H1 (cell line): ENCODE measurements at regions not wholly inside any gene's neighbourhood (a gene's known extent, or its start where the extent isn't known, plus 50 kb on each side); places are given as distances from the start of the nearest gene placed in this dataset.

ENCODE experiments used
- CTCF ChIA-PET: fragments of 300-600 bp; sonication (Branson Sonifier 250); formaldehyde crosslinking; loops from one replicate; lab custom pipeline; 2021; ENCODE audit not compliant: partially characterized antibody; lab: Charles Lee
- POLR2A ChIA-PET: fragments of 300-600 bp; sonication (Branson Sonifier 250); formaldehyde crosslinking; loops from one replicate; lab custom pipeline; 2021; ENCODE audit warnings: inconsistent platforms; ENCODE audit not compliant: partially characterized antibody; lab: Charles Lee
- DNase-seq, 2 experiments: peaks; one replicate each; pipeline versions ENCODE4 v3.0.0 to v3.0.0-alpha.2; 2010 to 2022; ENCODE audit warnings: low spot score in 2 of 2, low read depth in 1 of 2, mixed read lengths in 1 of 2
- FAIRE-seq: peaks from 2 replicates; lab custom pipeline; 2011; peaks lifted over from hg19 to GRCh38; lab: Jason Lieb, UNC
- H2AFZ ChIP-seq: 2 replicates; pipeline ENCODE4 v1.8.1; 2012; ENCODE audit warnings: low read length, inconsistent platforms
- H2AK5ac ChIP-seq: 2 replicates; pipeline ENCODE4 v1.6.1; 2013; ENCODE audit warnings: low read depth, low read length
- H2BK120ac ChIP-seq: replicated peaks from 2 replicates; pipeline ENCODE3; 2013; ENCODE audit warnings: low read depth, low read length, inconsistent platforms
- H2BK12ac ChIP-seq: 2 replicates; pipeline ENCODE4 v1.6.1; 2013; ENCODE audit warnings: low read depth, low read length
- H2BK15ac ChIP-seq: 2 replicates; pipeline ENCODE4 v1.6.1; 2013; ENCODE audit warnings: low read length
- H2BK20ac ChIP-seq: 2 replicates; pipeline ENCODE4 v1.6.1; 2013; ENCODE audit warnings: low read length
- H2BK5ac ChIP-seq: 2 replicates; pipeline ENCODE4 v1.6.1; 2013; ENCODE audit warnings: low read depth, low read length
- H3K14ac ChIP-seq: 2 replicates; pipeline ENCODE4 v1.6.1; 2013; ENCODE audit warnings: inconsistent platforms; ENCODE audit not compliant: insufficient read length
- H3K18ac ChIP-seq: 2 replicates; pipeline ENCODE4 v1.6.1; 2013; ENCODE audit warnings: low read length; ENCODE audit errors: extremely low read depth
- H3K23ac ChIP-seq: 2 replicates; pipeline ENCODE4 v1.6.1; 2013; ENCODE audit warnings: inconsistent platforms; ENCODE audit not compliant: insufficient read length
- H3K23me2 ChIP-seq: 2 replicates; pipeline ENCODE4 v1.6.1; 2013; ENCODE audit warnings: low read depth, low read length
- H3K27ac ChIP-seq: 2 replicates; pipeline ENCODE4 v1.6.1; 2011; ENCODE audit warnings: low read depth, low read length, inconsistent platforms
- H3K27me3 ChIP-seq, 4 experiments: replicated peaks in 1 of 4; 1 replicate in 1 of 4; 2 replicates in 3 of 4; pipeline versions ENCODE4 v1.6.1 to v1.8.1; 2011 to 2013; ENCODE audit warnings: low read length in 3 of 4, mild to moderate bottlenecking in 3 of 4, inconsistent platforms in 2 of 4, mixed read lengths in 2 of 4, moderate library complexity in 1 of 4; ENCODE audit not compliant: control insufficient read depth in 3 of 4, insufficient read depth in 3 of 4; ENCODE audit errors: extremely low read depth in 1 of 4
- H3K36me3 ChIP-seq, 4 experiments: 2 replicates each; pipeline versions ENCODE4 v1.6.1 to v1.8.1; 2011 to 2013; ENCODE audit warnings: mild to moderate bottlenecking in 4 of 4, low read length in 3 of 4, moderate library complexity in 2 of 4, control low read depth in 1 of 4, inconsistent platforms in 1 of 4; ENCODE audit not compliant: insufficient read depth in 4 of 4, control insufficient read depth in 2 of 4
- H3K4ac ChIP-seq: replicated peaks from 2 replicates; pipeline ENCODE3; 2013; ENCODE audit warnings: low read length, low read depth, mixed read lengths, inconsistent platforms; ENCODE audit not compliant: insufficient read length
- H3K4me1 ChIP-seq, 4 experiments: replicated peaks in 1 of 4; 1 replicate in 1 of 4; 2 replicates in 3 of 4; pipeline versions ENCODE4 v1.6.1 to v1.8.1; 2011 to 2013; ENCODE audit warnings: low read length in 3 of 4, inconsistent platforms in 2 of 4, mixed read lengths in 1 of 4; ENCODE audit not compliant: insufficient read depth in 4 of 4, control insufficient read depth in 3 of 4
- H3K4me2 ChIP-seq, 2 experiments: 2 replicates each; pipeline versions ENCODE4 v1.6.1 to v1.8.1; 2011 to 2013; ENCODE audit warnings: low read depth in 2 of 2, low read length in 2 of 2, control low read depth in 1 of 2, inconsistent platforms in 1 of 2, mild to moderate bottlenecking in 1 of 2; ENCODE audit not compliant: insufficient read depth in 1 of 2
- H3K4me3 ChIP-seq, 4 experiments: fragments of 200-600, 300-600 bp in 1 of 4; sonication (generic), shearing (Covaris generic), sonication (Bioruptor Twin) in 1 of 4; 2 replicates each; pipeline versions ENCODE4 v1.5.1 to v1.8.1; 2011 to 2016; ENCODE audit warnings: low read length in 4 of 4, low read depth in 3 of 4, control low read depth in 2 of 4, inconsistent platforms in 2 of 4, mild to moderate bottlenecking in 2 of 4, mixed read lengths in 1 of 4, moderate library complexity in 1 of 4; ENCODE audit not compliant: insufficient read depth in 2 of 4; ENCODE audit errors: extremely low read depth in 1 of 4
- H3K56ac ChIP-seq: replicated peaks from 2 replicates; pipeline ENCODE3; 2013; ENCODE audit warnings: low read depth, mild to moderate bottlenecking, mixed read lengths, low read length, inconsistent platforms; ENCODE audit not compliant: insufficient read length
- H3K79me1 ChIP-seq: 2 replicates; pipeline ENCODE4 v1.6.1; 2013; ENCODE audit warnings: low read depth, low read length, control low read depth
- H3K79me2 ChIP-seq, 2 experiments: 2 replicates each; pipeline versions ENCODE4 v1.6.1 to v1.8.1; 2012 to 2013; ENCODE audit warnings: low read length in 2 of 2, mild to moderate bottlenecking in 2 of 2, inconsistent platforms in 1 of 2; ENCODE audit not compliant: insufficient read depth in 2 of 2, control insufficient read depth in 1 of 2
- H3K9ac ChIP-seq, 4 experiments: replicated peaks in 1 of 4; 1 replicate in 1 of 4; 2 replicates in 3 of 4; pipeline versions ENCODE4 v1.6.1 to v1.8.1; 2011 to 2013; ENCODE audit warnings: low read depth in 3 of 4, low read length in 3 of 4, control low read depth in 2 of 4, mild to moderate bottlenecking in 2 of 4, moderate library complexity in 2 of 4, inconsistent platforms in 1 of 4; ENCODE audit errors: extremely low read depth in 1 of 4
- H3K9me3 ChIP-seq, 2 experiments: 2 replicates each; pipeline versions ENCODE4 v1.6.1 to v1.8.1; 2012 to 2013; ENCODE audit warnings: mild to moderate bottlenecking in 2 of 2, moderate library complexity in 2 of 2, control low read depth in 1 of 2, inconsistent platforms in 1 of 2, low read depth in 1 of 2, low read length in 1 of 2, mixed read lengths in 1 of 2; ENCODE audit not compliant: insufficient read depth in 2 of 2
- H4K20me1 ChIP-seq, 2 experiments: replicated peaks in 1 of 2; 2 replicates each; pipeline versions ENCODE3 to v1.8.1; 2011 to 2013; ENCODE audit warnings: inconsistent platforms in 2 of 2, low read length in 2 of 2, mild to moderate bottlenecking in 1 of 2; ENCODE audit not compliant: insufficient read depth in 2 of 2, control insufficient read depth in 1 of 2
- H4K5ac ChIP-seq: 2 replicates; pipeline ENCODE4 v1.6.1; 2013; ENCODE audit warnings: low read length, low read depth, mixed read lengths, inconsistent platforms; ENCODE audit not compliant: insufficient read length
- H4K8ac ChIP-seq: 2 replicates; pipeline ENCODE4 v1.8.0; 2013; ENCODE audit warnings: mild to moderate bottlenecking, moderate library complexity, low read length, inconsistent platforms; ENCODE audit not compliant: insufficient read depth; ENCODE audit errors: extremely low read depth
- H4K91ac ChIP-seq: replicated peaks from 2 replicates; pipeline ENCODE3; 2013; ENCODE audit warnings: low read length, mixed read lengths, inconsistent platforms; ENCODE audit not compliant: insufficient read length
- BACH1 ChIP-seq: IDR thresholded peaks from 2 replicates; pipeline ENCODE4 v1.6.1; 2012; ENCODE audit warnings: low read length, improper control_type of control experiment
- CEBPB ChIP-seq: IDR thresholded peaks from 2 replicates; pipeline ENCODE4 v1.6.1; 2012; ENCODE audit warnings: low read depth, low read length
- EGR1 ChIP-seq: IDR thresholded peaks from 2 replicates; pipeline ENCODE4 v1.6.1; 2011; ENCODE audit warnings: low read depth, low read length, borderline replicate concordance
- GTF2F1 ChIP-seq: IDR thresholded peaks from 2 replicates; pipeline ENCODE4 v1.6.1; 2012; ENCODE audit warnings: low read depth, low read length, improper control_type of control experiment, borderline replicate concordance
- KDM1A ChIP-seq: fragments of 200-600, 300-600 bp; sonication (generic); IDR thresholded peaks from 2 replicates; pipeline ENCODE4 v1.7.1; 2016; ENCODE audit warnings: mild to moderate bottlenecking, low read length, borderline replicate concordance
- RBBP5 ChIP-seq: IDR thresholded peaks from 2 replicates; pipeline ENCODE4 v1.7.1; 2012; ENCODE audit warnings: low read depth, mild to moderate bottlenecking, inconsistent platforms, low read length, moderate library complexity, borderline replicate concordance
- SUZ12 ChIP-seq: fragments of 200-600 bp; sonication (generic); IDR thresholded peaks from 2 replicates; pipeline ENCODE4 v1.6.1; 2012; ENCODE audit warnings: mild to moderate bottlenecking, inconsistent platforms, low read length, moderate library complexity, mixed read lengths
- WGBS, 2 experiments: shearing (Covaris generic) in 1 of 2; methylation state at CpG; one replicate each; pipeline versions ENCODE4 v1.1.6 to v1.1.7; 2013 to 2015; ENCODE audit warnings: low lambda C conversion rate in 2 of 2, mixed read lengths in 2 of 2, inconsistent platforms in 1 of 2, low coverage in 1 of 2, missing lambda C conversion rate in 1 of 2; ENCODE audit not compliant: insufficient replicate concordance in 2 of 2, insufficient coverage in 1 of 2, insufficient read length in 1 of 2; ENCODE audit errors: extremely low coverage in 1 of 2, missing lambda C conversion rate in 1 of 2; 5-methylcytosine and 5-hydroxymethylcytosine counted together
- TF ChIP-seq, protein P1 (sequence below): IDR thresholded peaks from 2 replicates; pipeline ENCODE4 v1.6.1; 2012; ENCODE audit warnings: inconsistent platforms
- TF ChIP-seq, protein P2 (sequence below), 3 experiments: IDR thresholded peaks; 1 replicate in 2 of 3; 2 replicates in 1 of 3; pipeline versions ENCODE4 v1.5.1 to v1.6.1; 2011; ENCODE audit warnings: low read length in 3 of 3, mild to moderate bottlenecking in 3 of 3, inconsistent platforms in 2 of 3, low read depth in 1 of 3, moderate library complexity in 1 of 3; ENCODE audit not compliant: insufficient read depth in 1 of 3; ENCODE audit errors: control extremely low read depth in 1 of 3

DNA sequence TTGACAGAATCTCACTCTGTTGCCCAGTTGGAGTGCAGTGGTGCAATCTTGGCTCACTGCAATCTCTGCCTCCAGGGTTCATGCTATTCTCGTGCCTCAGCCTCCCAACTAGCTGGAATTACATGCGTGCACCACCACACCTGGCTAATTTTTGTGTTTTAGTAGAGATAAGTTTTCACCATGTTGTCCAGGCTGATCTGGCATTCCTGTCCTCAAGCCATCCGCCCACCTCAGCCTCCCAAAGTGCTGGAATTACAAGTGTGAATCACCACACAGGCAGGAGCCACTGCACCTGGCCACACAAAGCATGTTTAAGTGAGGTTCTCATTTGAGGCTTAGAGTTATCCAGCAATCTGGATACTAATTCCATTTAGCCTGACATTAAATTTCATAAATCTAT, 180.9 kb upstream of the GRID2 start:
- Histone ChIP-seq H2BK12ac (no peak overlapping the region), H3K14ac (no peak overlapping the region), H3K23me2 (no peaks in the 10 kb centered on the region), H4K8ac (no peak overlapping the region), H2BK20ac (no peak overlapping the region), H3K4me3 (no peak overlapping the region), H4K91ac (no peak overlapping the region), H3K79me2 (no peaks in the 10 kb centered on the region), H3K27ac (no peak overlapping the region), H2AK5ac (no peak overlapping the region), H3K18ac (no peak overlapping the region), H3K9ac (no peak overlapping the region), H2BK120ac (no peak overlapping the region), H3K4me2 (no peak overlapping the region), H3K23ac (no peak overlapping the region), H2AFZ (no peak overlapping the region), H3K56ac (no peak overlapping the region), H3K36me3 (no peaks in the 10 kb centered on the region), H3K4me1 (no peaks in the 10 kb centered on the region), H4K20me1 (no peaks in the 10 kb centered on the region), H2BK15ac (no peak overlapping the region), H3K9me3 (no peaks in the 10 kb centered on the region), H3K79me1 (no peaks in the 10 kb centered on the region), H3K4ac (no peak overlapping the region), H2BK5ac (no peak overlapping the region), H3K27me3 (no peaks in the 10 kb centered on the region), H4K5ac (no peak overlapping the region)
- 91% methylated on average over 3 of the region's 3 CpGs; no CpG with 5 or more reads in 1 of the 2 experiments for WGBS, 2 experiments
- POLR2A ChIA-PET: interaction anchor here (0.9 kb wide), 1 partner anchor 12 kb away, joined by 4 read pairs; no protein-coding TSS in a partner anchor
- FAIRE-seq (no peak), DNase-seq (no peak)
- TF ChIP-seq, protein P1, sequence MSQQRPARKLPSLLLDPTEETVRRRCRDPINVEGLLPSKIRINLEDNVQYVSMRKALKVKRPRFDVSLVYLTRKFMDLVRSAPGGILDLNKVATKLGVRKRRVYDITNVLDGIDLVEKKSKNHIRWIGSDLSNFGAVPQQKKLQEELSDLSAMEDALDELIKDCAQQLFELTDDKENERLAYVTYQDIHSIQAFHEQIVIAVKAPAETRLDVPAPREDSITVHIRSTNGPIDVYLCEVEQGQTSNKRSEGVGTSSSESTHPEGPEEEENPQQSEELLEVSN: no peak
- TF ChIP-seq, protein P2, sequence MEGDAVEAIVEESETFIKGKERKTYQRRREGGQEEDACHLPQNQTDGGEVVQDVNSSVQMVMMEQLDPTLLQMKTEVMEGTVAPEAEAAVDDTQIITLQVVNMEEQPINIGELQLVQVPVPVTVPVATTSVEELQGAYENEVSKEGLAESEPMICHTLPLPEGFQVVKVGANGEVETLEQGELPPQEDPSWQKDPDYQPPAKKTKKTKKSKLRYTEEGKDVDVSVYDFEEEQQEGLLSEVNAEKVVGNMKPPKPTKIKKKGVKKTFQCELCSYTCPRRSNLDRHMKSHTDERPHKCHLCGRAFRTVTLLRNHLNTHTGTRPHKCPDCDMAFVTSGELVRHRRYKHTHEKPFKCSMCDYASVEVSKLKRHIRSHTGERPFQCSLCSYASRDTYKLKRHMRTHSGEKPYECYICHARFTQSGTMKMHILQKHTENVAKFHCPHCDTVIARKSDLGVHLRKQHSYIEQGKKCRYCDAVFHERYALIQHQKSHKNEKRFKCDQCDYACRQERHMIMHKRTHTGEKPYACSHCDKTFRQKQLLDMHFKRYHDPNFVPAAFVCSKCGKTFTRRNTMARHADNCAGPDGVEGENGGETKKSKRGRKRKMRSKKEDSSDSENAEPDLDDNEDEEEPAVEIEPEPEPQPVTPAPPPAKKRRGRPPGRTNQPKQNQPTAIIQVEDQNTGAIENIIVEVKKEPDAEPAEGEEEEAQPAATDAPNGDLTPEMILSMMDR (IDR thresholded peaks at IDR 0.05; ENCODE audit: control extremely low read depth in 1 of 3, insufficient read depth in 1 of 3, low read depth in 1 of 3, low read length in 3 of 3): no peak
- TF ChIP-seq SUZ12: no peak
- no peak for TF ChIP-seq EGR1
- no peak for TF ChIP-seq CEBPB
- no peak for TF ChIP-seq BACH1
- no peak for TF ChIP-seq KDM1A
- TF ChIP-seq GTF2F1: no peak
- TF ChIP-seq RBBP5: no peak
- CTCF ChIA-PET: no interaction called here
